Mesothelial cell of epicardium (in vitro differentiated cells): ENCODE measurements at regions not wholly inside any gene's neighbourhood (a gene's known extent, or its start where the extent isn't known, plus 50 kb on each side); places are given as distances from the start of the nearest gene placed in this dataset.
A peak's percentile ranks its signal among the peaks of the same experiment; 100 is the strongest.

Source experiments
- DNase-seq, 2 experiments: peaks; one replicate each; pipeline ENCODE4 v3.0.0; 2021; ENCODE audit warnings: low spot score in 2 of 2; ENCODE audit not compliant: unreplicated experiment in 2 of 2
- H3K27ac Mint-ChIP-seq: 2 replicates; pipeline ENCODE4 v1.8.0; 2021; ENCODE audit warnings: mixed read lengths
- H3K27me3 Mint-ChIP-seq: 2 replicates; pipeline ENCODE4 v1.8.0; 2021; ENCODE audit warnings: low read depth, mixed read lengths
- H3K36me3 Mint-ChIP-seq: 2 replicates; pipeline ENCODE4 v1.8.0; 2021; ENCODE audit warnings: mixed read lengths
- H3K4me1 Mint-ChIP-seq: 2 replicates; pipeline ENCODE4 v1.8.0; 2021; ENCODE audit warnings: mixed read lengths
- H3K4me3 Mint-ChIP-seq: 2 replicates; pipeline ENCODE4 v1.8.0; 2021; ENCODE audit warnings: mild to moderate bottlenecking, moderate library complexity, mixed read lengths
- H3K9me3 Mint-ChIP-seq: 2 replicates; pipeline ENCODE4 v1.8.0; 2021; ENCODE audit warnings: mixed read lengths
- TF ChIP-seq, protein P1 (sequence below): fragments of 200-600 bp; sonication (generic); IDR thresholded peaks from one replicate; pipeline ENCODE4 v1.5.0; 2021; ENCODE audit warnings: antibody characterized with exemption; ENCODE audit not compliant: unreplicated experiment

DNA sequence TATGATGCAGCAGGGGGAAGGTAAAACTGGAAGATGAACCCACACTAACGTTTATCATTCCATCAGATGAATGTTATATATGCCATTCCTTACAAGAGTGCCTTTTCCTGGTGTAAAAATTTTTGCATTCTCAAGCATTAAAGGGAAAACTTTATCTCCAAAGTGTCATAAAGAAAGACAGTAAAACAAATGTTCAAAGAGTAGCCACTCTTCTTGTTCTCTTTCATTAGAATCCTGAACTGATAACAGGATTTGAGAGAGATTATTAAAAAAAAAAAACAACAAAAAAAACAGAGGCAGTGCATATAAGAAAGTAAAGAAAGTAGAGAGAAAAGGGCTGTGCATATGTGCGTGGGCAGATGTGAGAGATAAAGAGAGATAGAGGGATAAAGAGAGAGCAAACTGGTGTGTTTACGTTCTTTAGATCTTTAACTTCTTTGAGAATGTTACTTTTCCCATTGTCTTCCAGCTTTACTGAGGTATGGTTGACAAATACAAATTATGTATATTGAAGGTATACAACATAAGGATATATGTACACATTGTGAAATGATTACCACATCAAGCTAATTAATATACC lies 275.4 kb downstream of the HS3ST1 start:
- H3K9me3 Mint-ChIP-seq = no peaks in the 10 kb centered on the region
- no peaks in the 10 kb centered on the region for H3K27me3 Mint-ChIP-seq
- H3K4me1 Mint-ChIP-seq = peaks cover 56% of the 10 kb centered on the region
- DNase-seq = no peak
- TF ChIP-seq, protein P1, sequence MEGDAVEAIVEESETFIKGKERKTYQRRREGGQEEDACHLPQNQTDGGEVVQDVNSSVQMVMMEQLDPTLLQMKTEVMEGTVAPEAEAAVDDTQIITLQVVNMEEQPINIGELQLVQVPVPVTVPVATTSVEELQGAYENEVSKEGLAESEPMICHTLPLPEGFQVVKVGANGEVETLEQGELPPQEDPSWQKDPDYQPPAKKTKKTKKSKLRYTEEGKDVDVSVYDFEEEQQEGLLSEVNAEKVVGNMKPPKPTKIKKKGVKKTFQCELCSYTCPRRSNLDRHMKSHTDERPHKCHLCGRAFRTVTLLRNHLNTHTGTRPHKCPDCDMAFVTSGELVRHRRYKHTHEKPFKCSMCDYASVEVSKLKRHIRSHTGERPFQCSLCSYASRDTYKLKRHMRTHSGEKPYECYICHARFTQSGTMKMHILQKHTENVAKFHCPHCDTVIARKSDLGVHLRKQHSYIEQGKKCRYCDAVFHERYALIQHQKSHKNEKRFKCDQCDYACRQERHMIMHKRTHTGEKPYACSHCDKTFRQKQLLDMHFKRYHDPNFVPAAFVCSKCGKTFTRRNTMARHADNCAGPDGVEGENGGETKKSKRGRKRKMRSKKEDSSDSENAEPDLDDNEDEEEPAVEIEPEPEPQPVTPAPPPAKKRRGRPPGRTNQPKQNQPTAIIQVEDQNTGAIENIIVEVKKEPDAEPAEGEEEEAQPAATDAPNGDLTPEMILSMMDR = no peak
- no peak overlapping the region for H3K4me3 Mint-ChIP-seq
- peak overlapping the region; percentile 74 for H3K27ac Mint-ChIP-seq
- H3K36me3 Mint-ChIP-seq = no peaks in the 10 kb centered on the region

DNA sequence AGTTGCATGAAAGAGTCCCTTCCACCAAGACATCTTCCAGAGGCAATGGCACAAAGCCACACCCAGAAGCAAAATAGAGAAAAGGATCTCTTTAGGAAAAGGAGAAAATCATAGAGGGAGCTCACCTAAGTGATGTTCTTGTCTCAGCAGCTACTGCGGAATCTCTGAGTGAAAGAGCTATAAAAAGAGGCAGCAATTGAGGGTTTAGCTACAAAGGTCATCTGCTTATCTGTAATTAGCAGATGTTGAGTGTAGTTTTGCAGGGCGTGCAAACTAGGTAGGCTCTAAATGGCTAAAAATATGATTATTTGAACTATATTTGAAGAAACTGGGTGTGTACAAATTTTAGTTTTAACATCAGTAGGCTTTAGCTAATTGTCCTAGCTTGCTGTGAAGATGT lies 276.0 kb downstream of the HS3ST1 start:
- DNase-seq = no peak
- peaks cover 56% of the 10 kb centered on the region for H3K4me1 Mint-ChIP-seq

DNA sequence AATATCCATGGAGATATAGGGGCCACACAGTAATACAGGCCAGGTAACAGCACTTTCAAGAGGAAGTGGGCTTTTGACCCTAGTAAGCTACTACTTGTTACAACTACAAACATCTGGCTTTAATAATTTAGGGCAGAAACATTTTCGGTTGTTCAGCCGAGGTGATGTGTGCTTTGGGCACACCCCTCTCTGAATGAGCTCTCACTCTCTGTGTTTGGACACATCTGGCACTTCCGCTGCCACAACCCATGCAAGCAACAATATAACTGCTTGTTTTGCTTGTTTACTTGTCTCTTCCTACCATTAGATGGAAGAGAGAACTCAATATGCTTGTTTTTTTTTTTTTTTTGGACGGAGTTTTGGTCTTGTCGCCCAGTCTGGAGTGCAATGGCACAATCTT lies 277.2 kb downstream of the HS3ST1 start:
- no peaks in the 10 kb centered on the region for H3K9me3 Mint-ChIP-seq
- H3K4me1 Mint-ChIP-seq = peaks cover 53% of the 10 kb centered on the region

More for the DNA sequence above, 276.0 kb downstream of the HS3ST1 start:
- no peaks in the 10 kb centered on the region for H3K9me3 Mint-ChIP-seq
- TF ChIP-seq, protein P1 = no peak
- no peak overlapping the region for H3K4me3 Mint-ChIP-seq
- no peaks in the 10 kb centered on the region for H3K27me3 Mint-ChIP-seq
- peak overlapping the region; percentile 74 for H3K27ac Mint-ChIP-seq
- no peaks in the 10 kb centered on the region for H3K36me3 Mint-ChIP-seq

DNA sequence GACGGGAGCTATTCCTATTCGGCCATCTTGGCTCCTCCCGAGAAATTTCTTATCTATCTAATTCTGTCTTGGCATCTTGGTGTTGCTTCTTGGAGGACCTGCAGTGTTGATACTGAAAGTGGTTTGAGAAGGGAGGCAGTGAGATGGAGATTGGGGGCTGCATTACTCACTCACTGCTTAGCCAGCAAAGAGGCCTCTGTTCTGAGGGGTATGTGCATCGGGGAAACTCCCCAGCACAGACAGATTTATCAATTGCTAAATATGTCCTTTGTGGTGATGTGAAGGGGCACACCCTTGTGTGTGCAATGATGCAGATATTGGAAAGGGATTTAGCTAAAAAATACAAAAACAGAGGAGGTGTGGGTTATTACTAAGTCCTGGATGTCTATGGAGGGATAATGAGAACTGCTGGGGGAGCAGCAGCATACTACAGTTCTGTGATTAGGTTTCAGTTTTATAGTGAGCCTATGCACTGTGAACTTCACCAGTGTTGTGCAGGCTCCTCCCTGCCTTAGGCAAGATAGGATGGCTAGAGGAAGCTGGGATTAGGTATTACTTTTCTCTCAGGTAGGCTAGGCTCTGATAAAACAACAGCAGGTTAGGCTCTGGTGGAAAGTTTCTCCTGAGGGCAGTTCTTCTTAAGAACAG lies 279.0 kb downstream of the HS3ST1 start:
- Mint-ChIP-seq H3K4me3 (no peak overlapping the region), H3K27me3 (no peaks in the 10 kb centered on the region), H3K27ac (no peak overlapping the region), H3K9me3 (no peaks in the 10 kb centered on the region), H3K4me1 (peaks cover 35% of the 10 kb centered on the region), H3K36me3 (no peaks in the 10 kb centered on the region)
- no peak for DNase-seq
- TF ChIP-seq, protein P1 = no peak

More for the DNA sequence above, 277.2 kb downstream of the HS3ST1 start:
- Mint-ChIP-seq H3K36me3 (no peaks in the 10 kb centered on the region), H3K27ac (no peak overlapping the region), H3K27me3 (no peaks in the 10 kb centered on the region), H3K4me3 (no peak overlapping the region)
- TF ChIP-seq, protein P1 = no peak
- DNase-seq = no peak

DNA sequence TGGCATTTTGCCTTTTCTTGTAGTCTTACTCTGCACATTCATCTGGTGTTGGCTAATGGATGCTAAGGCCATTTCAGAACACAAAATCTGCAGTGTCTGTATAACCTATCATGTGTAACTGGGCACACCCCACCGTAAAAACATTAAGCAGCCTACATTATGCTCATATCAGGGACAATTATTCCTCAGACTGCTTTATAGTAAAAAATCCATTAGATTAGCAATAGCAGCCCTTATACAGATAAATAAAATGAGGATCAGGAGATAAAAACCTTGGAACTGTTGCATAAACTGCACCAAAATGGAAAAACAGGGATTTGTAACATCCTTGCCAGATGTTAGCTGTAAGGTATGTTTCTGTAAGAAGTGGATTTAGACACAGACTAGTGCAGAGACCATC lies 288.8 kb downstream of the HS3ST1 start:
- no peaks in the 10 kb centered on the region for H3K27me3 Mint-ChIP-seq
- TF ChIP-seq, protein P1 = no peak
- peaks cover 8% of the 10 kb centered on the region for H3K4me1 Mint-ChIP-seq
- H3K9me3 Mint-ChIP-seq = peaks cover 4% of the 10 kb centered on the region
- H3K36me3 Mint-ChIP-seq = no peaks in the 10 kb centered on the region
- DNase-seq = no peak
- H3K4me3 Mint-ChIP-seq = no peak overlapping the region
- H3K27ac Mint-ChIP-seq = no peak overlapping the region
